ENCODE measurements at regions not wholly inside any gene's neighbourhood (a gene's known extent, or its start where the extent isn't known, plus 50 kb on each side); places are given as distances from the start of the nearest gene placed in this dataset.

DNA sequence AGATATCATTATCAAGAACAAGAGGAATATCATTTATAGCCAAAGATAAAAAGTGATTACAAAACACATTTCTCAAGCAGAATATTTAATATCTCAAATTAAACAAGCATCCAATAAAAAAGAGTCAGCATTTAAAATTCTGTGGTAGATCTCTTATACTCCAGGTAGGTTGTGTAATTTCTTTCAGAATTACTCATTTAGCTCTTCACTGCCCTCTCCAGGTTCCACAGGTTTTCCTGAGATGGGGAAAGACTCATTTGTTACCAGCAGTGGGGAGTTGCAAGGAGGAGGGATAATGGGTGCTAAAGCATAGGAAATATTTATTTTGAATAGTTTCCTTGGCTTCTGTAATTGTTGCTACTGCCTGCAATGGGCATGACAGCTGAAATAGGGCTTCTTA, 83.1 kb upstream of the RASGRP1 start:
- no peak for DNase-seq (ENCODE audit: low read depth)

DNA sequence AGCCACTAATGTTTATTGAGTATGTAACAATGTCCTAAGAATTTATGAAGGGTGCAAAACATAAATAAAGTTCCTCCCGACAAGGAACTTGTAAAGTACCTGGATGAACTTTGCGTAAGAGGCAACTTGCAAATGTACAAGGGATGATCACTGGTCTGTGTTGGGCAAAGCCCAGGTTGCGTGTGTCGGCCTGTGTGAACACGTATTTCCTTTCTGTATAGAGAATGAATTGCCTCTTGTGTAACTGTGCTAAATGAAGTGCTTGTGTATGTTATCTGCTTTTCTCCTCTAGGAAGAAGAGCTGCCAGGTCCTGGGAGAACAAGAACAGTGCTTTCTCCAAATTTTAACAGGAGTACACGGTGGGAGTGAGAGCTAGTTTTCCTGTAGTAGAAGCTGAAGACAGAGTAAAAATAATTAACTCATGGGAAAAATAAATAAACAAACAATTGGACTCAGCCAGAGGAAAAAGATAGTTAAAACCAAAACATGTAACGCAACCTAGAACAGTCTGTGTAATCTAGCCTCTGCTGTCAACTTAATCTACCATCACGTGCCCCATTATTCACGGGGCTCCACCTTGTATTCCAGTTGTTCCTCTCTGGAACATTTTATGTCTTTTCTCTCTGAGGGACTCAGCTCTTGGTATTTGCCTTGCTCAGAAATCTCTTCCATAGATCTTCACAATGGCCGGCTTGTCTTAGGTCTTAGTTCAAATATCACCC, 83.7 kb upstream of the RASGRP1 start:
- DNase-seq (ENCODE audit: low read depth): no peak

DNA sequence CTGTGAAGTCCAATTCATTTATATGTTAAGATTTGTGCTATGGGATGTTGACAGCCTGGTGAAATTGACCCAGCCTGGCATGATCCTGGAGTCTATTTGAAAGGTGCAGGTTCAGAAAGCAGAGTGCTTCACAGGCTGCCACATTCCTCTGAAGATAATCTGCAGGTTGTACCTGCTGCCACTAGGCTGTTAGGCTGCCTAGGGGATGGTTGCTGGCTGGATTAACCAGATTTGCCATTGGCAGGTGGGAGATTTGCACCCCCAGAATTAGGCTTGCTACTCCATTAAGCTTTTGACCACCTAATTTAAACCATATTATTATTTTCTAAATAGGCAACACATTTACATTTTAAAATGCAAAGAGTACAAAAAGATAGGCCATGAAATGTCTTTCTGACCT, 85.8 kb upstream of the RASGRP1 start:
- no peak for DNase-seq (ENCODE audit: low read depth)

DNA sequence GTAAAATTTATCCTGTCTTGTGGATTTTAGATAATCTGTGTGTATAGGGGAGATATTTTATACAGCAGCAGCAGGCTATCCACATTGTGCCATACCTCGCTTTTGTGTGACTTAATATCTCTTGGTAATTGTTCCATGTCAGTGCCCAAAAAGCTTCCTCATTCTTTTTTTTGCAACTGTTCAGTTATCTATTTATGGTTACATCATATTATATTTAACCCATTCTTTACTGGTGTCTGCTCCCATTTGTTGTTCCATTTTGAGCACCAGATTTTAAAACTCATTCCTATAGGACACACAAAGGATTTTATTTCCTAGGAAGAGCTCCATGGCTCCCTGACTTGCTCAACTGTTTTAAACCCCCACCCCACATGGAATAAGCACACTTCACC, 86.3 kb upstream of the RASGRP1 start:
- DNase-seq (ENCODE audit: low read depth): no peak

DNA sequence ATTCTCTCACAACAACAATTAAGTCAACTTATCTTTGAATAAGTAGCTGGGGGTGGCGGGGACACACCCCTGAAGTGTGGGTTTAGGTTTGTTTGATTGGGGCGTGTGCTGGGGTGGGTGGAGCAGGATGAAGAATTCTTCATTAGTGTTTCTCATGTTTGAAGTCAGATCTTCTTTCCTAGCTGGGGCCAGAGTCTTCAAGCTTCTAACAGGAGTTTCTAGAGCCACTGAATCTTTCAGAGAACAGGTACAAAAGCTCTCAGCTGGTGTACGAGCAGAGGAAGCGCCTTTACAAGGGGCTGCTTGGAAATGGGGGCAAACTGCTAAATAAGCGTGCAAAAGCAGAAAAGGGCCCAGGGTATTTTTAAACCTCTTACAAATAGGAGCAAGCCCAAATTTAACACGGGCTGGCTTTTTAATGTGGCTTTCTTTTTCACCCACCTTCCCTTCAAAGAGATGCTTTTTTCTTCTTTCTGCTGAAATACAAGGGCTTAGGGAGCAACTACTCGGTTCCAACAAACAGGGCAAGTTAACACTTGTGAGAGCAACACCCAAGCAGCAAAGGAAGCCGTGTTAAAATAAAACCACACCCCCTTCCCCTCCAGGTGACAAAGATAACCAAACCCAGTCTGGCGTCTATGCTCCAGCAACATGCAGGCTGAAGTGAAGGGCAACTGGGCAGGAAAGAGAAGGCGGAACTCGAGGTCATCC, 86.9 kb upstream of the RASGRP1 start:
- peak; percentile 40 for DNase-seq (ENCODE audit: low read depth)

DNA sequence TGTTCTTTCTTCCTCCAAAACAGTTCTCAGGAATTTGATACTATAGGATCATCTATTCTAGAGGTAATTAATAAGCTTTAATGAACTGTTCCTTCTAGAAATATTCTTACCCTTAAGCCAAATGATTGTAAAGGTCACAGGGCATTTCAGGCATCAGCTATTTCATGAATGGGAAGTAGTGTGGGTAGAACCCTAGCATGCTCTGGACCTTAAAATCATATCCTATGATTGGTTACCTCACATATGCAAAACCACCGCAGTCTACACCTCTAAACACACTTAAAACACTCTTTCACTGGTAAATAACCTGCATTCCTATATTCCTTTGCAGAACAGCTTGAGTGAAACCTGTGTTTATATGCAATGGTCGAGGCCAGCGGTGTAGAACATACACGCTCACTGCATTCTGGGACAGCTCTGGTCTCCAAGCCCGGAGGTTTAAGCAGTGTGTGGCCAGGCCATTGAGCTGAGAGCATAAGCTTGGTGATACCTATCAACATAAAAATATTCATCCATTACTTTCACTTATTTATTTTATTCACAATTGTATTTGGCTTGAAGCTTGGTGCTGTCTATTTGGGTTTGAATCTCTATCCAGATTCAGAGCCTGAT, 87.7 kb upstream of the RASGRP1 start:
- DNase-seq (ENCODE audit: low read depth): no peak

DNA sequence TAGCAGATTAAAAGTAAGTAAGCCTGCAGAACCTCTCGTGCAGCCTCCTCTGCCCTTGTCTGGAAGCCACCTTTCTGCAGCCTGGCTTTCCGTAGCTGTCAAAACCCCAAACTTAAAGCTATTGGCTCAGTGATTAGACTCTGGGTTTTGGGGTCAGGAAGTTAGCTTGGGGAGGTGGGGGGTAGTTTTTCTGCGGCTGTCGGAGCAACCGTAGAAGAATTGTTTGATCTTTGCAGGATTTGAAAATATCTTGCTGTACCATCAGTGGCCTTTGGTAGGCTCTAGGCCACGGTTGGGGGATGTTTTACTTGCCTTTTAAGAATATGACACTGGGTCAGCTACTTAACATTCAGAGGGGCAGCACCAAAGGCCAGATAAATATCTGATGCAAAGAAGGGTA, 88.4 kb upstream of the RASGRP1 start:
- peak; percentile 49 for DNase-seq (ENCODE audit: low read depth)

DNA sequence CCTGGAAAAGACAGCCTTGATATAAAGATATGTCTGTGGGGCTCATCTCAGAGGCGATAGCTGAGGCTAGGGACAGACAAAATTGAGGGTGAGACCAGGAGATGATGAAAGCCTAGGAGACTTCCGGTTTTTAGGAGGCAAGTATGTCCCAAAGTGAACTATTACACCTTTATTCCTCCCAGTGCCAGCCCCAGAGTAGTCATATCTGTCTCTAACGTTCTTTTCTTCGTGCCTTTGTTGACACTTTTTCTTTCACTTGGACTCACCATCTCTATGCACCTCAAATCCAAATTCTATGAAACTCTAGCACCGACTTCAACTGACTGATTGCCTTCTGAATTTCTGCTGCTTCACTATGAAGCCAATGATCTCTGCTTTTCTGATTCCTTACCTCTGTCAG, 93.8 kb upstream of the RASGRP1 start:
- no peak for DNase-seq (ENCODE audit: low read depth)

DNA sequence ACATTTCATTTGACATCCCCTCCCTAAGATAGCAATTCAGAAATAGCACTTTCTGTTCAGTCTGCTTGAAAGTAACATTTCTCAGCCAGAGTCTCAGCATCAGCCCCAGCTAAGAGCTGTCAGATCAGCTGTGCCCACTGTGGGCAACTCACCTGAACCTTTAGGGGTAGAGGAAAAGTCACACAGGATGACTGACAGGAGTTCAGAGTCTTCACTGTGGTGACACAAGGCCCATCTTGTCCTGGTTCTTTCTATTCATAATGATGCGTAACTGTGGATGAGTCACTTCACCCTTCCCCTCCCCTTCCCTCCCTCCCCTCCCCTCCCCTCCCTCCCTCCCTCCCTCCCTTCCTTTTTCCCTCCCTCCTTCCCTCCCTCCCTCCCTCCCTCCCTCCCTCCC, 96.1 kb upstream of the RASGRP1 start:
- DNase-seq (ENCODE audit: low read depth): no peak

DNA sequence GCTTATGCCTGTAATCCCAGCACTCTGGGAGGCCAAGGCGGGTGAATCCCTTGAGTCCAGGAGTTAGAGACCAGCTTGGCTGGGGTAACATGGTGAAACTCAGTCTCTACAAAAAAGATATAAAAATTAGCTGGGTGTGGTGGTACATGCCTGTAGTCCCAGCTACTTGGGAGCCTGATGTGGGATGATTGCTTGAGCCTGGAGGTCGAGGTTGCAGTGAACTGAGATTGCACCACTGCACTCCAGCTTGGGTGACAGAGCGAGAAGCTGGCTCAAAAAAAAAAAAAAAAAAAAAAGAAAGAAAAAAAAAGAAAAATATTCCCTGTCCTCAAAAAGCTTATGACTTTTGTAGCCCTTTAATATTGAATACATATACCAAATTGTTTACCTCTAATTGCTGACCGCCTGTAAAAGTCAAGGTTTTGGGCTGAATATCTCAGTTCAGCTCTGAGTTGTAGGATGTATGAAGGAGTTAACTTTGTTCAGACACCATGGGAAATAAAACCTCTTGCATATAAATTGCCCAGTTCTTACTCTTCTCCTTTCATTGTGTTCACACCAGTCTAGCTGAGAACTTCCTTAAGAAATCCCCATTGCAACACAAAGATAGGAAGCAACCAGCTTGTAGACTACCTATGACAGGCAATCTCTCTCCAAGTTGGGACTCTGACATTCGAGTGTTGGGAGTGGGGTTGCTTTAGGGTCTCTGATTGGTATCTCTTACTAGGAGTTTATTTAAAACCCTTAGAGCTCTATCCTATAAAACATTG, 97.6 kb upstream of the RASGRP1 start:
- no peak for DNase-seq (ENCODE audit: low read depth)

DNA sequence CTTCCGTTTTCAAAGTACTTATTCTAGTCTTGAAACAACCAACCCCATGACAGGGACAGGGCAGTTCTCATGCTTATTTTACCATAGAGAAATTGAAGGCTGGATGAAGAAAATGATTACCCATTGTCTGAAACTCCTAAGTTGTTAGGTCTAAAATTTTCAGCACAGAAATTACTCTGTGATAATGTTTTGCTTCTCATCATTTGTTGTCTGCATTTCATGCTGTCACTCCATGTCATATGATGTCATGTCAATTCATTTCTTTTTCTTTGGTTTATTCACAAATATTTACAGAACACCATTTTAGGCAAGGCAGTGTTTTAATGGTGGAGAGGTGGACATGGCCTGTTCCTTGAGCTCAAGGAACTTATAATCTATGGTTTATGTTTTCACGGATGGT, 98.2 kb upstream of the RASGRP1 start:
- no peak for DNase-seq (ENCODE audit: low read depth)

DNA sequence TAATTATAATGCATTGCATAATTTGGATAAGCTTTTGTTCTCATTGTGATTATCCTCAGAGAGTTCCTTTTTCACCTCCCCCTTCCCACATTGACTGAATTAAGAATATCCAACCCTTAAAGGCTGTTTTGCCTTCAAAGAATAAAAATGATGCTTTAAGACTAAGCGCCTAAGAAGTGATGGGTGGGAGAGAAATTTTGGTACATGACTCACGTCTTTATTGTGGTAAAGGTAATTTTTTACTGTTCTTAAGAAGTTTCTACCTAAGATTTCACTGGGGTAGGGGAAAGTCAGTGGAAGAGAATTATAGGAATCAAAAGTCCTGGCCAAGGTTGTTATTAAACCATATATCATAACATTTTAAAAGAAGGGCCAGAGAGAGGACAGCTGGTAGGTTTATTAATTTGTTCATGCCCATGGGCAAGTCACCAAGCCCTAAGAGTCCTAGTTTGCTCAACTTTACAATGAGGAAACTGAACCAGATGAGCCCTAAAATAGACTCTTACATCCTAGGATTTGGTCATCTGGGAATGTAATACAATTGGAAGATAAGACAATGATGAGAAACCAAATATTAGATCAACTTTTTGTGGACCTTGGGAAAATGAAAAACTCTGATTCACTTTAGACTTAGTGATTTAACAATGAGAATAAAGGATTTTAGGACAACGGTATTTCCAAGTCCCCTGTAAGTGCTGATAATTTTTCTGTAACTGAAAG, 101.1 kb upstream of the RASGRP1 start:
- DNase-seq (ENCODE audit: low read depth): no peak

DNA sequence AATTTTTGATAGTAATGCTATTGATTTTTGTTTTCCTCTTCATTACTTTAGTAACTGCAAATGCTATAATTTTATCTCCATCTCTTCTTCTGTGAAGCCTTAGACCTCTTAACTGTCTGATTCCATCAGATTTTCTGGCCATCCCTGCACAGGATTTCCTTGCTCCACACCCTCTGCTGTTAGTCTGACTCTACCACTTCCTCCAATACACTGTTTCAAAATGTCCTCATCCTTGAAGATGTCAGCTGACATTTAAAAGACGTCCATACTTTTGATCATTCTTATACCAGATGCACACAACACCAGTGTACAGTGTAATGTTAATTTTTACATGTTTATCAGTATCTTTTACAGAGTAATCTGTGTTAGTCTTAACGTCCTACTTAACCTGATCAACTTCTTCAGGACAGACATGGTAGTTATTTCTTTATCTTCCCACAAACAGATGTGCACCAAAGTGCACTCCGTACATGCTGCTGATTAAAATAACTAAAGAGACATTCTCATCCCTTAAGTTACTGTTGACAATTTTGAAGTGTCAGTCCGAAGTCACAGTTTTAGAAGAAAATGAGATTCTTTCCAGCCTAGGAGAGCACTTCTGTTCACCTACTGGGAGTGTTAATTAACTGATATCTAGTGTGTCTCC, 102.4 kb upstream of the RASGRP1 start:
- DNase-seq (ENCODE audit: low read depth): no peak

DNA sequence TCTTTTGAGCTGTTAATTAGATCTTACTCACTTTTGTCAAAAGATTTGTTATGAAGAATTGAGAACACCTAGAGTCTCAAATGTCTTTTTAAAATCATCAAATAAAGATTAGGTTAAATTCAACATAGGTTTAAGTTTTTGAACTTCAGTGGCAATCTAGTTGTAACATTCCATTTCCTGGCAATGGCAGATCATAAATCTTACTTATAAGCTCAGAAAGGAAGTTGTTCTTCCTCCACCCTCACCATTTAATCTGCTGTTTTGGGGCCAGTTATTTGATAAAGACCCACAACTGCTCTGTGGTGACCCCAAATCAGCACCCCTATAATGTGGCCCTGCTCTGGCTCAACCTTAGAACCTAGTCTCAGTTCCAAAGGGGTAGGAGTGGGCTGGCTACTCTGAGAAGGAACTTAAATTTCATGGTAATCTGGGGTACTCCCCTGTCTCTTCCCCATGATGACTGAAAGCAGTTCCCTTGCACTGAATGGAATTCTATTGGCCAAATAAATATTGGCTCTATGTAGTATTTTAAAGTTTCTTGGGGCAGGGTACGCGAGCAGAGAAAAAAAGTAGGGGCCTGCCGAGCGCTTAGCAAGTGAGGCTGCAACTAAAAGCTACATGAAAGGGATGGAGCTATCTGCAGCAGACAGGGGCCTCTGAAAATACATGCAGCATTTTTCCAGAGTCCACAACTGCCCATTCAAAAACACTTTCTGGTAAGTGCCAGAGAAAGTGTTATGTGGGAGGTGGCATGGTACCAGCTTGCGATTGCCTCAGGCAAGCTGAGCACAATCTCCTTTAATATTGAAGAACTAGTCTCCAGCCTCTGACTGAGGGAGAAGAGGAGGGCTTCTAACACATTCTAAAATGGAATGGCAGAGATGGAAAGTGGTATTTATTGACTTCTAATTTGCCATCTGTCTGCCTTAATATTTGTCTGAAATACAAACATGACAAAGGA, 103.6 kb upstream of the RASGRP1 start:
- no peak for DNase-seq (ENCODE audit: low read depth)

DNA sequence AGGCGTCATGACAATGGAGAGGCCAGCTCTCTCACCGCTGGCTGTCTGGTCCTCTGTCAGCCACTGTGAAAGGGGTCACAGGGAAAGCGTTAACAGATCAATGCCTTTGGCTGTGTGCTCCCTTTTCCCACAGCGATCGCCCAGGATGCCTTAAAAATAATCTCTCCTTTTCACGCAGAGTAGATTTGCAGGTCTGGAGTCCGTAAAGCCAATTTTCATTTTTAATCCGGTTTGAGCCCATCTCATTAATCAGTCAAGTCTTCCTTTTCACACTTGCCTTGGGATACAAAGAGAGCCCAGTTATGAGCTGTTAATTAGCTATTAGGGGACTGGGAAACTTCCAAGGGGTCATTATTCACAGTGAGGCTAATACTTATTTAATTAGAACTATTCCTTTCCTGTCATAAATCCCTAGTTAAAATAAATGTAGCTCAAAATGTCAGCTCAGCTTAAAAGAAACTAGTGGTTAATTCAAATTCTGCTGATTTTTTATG, 104.3 kb upstream of the RASGRP1 start:
- no peak for DNase-seq (ENCODE audit: low read depth)

DNA sequence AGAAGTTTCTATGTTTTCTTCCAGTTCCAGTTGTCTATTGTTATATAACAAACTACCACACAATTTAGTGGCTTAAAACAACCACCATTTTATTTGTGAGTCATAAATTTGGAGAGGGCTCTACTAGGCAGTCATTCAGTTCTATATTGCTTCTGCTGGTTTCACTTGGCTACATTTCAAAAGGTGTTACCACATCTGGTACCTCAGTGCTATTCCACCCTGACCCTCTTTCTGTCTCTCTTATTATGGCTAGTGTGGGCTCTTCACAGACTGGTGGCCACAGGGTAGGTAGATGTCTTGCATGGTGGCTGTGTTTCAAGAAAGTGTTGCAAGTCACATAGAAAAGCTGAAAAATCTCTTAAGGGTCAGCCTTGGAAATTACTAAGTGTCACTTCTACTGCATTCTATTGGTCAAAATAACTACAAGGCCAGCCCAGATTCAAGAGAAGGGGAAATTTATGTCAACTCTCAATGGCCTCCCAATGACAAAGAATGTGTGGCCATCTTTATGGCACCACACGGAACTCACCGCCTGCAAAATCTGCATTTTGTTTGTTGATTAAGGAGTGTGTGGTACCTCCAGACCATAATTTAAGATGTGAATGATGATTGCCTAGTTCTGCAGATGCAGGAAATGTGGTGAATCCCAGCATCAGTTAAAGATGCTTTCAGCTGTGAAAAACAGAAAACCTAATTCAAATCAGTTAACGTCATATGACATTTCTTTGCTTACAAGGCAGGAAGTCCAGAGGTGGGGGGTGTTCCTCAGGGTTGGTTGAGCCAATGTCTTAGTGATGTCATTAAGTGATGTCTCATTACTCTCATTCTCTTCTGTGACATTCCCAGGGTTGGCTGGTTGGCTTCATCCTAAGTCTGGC, 105.8 kb upstream of the RASGRP1 start:
- peak; percentile 36 for DNase-seq (ENCODE audit: low read depth)

DNA sequence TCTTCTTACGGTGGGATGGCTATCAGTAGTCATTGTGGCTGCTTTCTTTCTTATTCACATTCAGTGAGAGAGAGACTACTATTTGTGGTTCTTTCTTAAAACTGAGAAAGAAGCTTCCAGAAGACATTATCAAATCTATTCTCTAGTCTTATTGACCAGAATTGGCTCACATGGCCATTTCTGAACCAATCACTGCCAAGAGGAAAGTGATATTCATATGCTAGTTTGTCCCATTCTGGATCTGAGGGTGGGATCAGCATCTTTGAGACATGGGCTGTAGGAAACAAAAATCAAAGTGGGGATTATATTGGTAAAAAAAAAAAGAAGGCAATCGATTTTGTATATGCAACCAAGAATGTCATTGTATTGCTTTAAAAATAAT, 106.4 kb upstream of the RASGRP1 start:
- no peak for DNase-seq (ENCODE audit: low read depth)

DNA sequence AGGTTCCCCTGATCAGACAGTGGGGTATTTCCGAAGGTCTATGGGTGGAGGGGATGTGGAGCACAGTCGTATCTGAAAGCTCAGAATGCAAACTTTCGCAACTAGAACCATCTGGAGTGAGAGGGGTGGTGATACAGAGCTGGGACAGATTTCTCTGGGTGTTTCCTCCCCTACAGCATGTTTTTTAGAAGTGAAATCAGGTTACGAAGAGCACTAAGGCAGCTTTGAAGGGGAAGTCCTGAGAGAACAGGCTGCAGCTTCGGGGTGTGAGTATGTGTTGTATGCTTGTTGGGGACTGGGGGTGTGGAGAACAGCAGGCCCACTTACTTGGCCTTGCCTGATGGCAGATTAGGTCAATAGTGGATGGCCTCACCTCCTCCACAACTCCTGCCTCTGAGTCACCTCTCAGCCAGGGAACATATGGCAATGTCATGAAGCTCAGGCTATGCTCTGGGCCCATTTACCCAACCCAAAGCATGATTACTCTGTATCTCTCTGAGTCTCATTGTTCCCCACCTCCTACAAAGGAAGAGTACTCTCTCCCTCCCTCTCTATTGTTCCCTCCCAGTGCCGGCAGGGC, 107.2 kb upstream of the RASGRP1 start:
- no peak for DNase-seq (ENCODE audit: low read depth)

DNA sequence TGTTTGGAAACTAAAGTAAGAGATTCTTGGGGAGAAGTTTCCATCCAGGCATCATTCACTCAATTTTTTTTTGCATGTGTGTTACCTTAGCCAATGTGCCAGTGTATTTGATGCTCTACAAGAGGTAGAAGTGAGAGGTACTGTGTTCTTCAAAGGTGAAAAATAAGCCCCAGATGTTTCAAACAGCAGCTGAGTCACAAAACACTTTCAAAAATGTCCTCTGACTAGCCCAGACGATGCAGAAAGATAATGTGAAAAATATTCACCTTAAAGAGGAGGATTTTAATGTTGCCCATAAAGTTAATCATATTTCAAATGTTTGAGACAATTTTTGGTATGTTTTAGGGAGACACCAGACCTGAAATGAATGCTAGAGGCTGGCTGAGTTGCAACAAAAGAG, 107.7 kb upstream of the RASGRP1 start:
- DNase-seq (ENCODE audit: low read depth): no peak
